ENCODE measurements at regions not wholly inside any gene's neighbourhood (a gene's known extent, or its start where the extent isn't known, plus 50 kb on each side); places are given as distances from the start of the nearest gene placed in this dataset.

- peaks cover 11% of the 10 kb centered on the region for H3K4me1 ChIP-seq
- TF ChIP-seq CTCF (IDR thresholded peaks at IDR 0.05) (no peak), POLR2A (IDR thresholded peaks at IDR 0.05) (no peak)
- H3K9me3 ChIP-seq: no peaks in the 10 kb centered on the region
- H3K4me3 ChIP-seq: no peak overlapping the region
- intact Hi-C loops (cut with DNase I): no loop called here
- DNase-seq (peak; percentile 17 to 46 (median 33)), ATAC-seq (no peak)
- 9 to 15% methylated on average over 4 of the region's 4 CpGs for WGBS, 2 donors
- H3K27me3 ChIP-seq: no peaks in the 10 kb centered on the region
- H3K36me3 ChIP-seq (replicated peaks in 1 of 2; ENCODE audit: insufficient read depth in 1 of 2, low read depth in 2 of 2): no peaks in the 10 kb centered on the region
- no peak overlapping the region for H3K27ac ChIP-seq
These were observed 524.0 kb upstream of the KIRREL3 start for GRCh38 chr11:127524618-127525017.

GRCh38 chr11:127521413-127521812 lies 520.8 kb upstream of the KIRREL3 start:
- H3K4me3 ChIP-seq: no peak overlapping the region
- H3K27ac ChIP-seq: no peak overlapping the region
- no peaks in the 10 kb centered on the region for H3K9me3 ChIP-seq
- H3K4me1 ChIP-seq: peaks cover 11% of the 10 kb centered on the region
- H3K36me3 ChIP-seq (replicated peaks in 1 of 2; ENCODE audit: insufficient read depth in 1 of 2, low read depth in 2 of 2): no peaks in the 10 kb centered on the region
- DNase-seq (no peak), ATAC-seq (no peak)
- WGBS, 2 donors: 73 to 79% methylated on average over 2 of the region's 2 CpGs
- intact Hi-C loops (cut with DNase I): no loop called here
- TF ChIP-seq POLR2A (IDR thresholded peaks at IDR 0.05): no peak
- no peak for TF ChIP-seq CTCF (IDR thresholded peaks at IDR 0.05)
- H3K27me3 ChIP-seq: no peaks in the 10 kb centered on the region

GRCh38 chr11:127507851-127508250 lies 507.3 kb upstream of the KIRREL3 start:
- WGBS, 2 donors: 67 to 77% methylated on average over 1 of the region's 1 CpG
- Histone ChIP-seq H3K4me3 (no peak overlapping the region), H3K4me1 (no peaks in the 10 kb centered on the region), H3K36me3 (replicated peaks in 1 of 2; ENCODE audit: insufficient read depth in 1 of 2, low read depth in 2 of 2) (no peaks in the 10 kb centered on the region), H3K27ac (no peak overlapping the region), H3K27me3 (no peaks in the 10 kb centered on the region), H3K9me3 (no peaks in the 10 kb centered on the region)
- intact Hi-C loops (cut with DNase I): no loop called here
- no peak for ATAC-seq
- DNase-seq: no peak
- no peak for TF ChIP-seq POLR2A (IDR thresholded peaks at IDR 0.05)

DNA sequence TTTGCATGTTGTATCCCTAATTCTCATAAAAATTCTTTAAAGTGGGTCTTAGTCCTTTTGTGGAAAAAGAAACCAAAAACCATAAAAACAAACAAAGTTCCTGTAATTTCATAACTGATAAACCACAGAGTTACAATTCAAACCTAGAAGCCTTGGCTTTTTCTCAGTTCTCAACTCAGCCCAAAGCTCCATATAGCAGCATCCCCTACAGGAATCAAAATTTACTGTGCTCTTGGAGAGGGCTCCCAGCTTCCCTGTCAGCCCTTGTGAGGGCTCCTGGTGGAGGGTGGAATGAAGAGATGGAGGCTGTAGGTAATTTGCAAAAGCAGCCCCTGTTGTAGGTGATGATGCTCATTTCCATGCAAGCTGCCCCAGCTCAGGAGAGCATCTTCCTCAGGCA lies 506.1 kb upstream of the KIRREL3 start:
- no peaks in the 10 kb centered on the region for H3K9me3 ChIP-seq
- H3K36me3 ChIP-seq (replicated peaks in 1 of 2; ENCODE audit: insufficient read depth in 1 of 2, low read depth in 2 of 2): no peaks in the 10 kb centered on the region
- ATAC-seq: no peak
- no peaks in the 10 kb centered on the region for H3K4me1 ChIP-seq
- DNase-seq: no peak
- H3K27ac ChIP-seq: no peak overlapping the region
- no peaks in the 10 kb centered on the region for H3K27me3 ChIP-seq
- no peak overlapping the region for H3K4me3 ChIP-seq
- intact Hi-C loops (cut with DNase I): no loop called here
- TF ChIP-seq CTCF (IDR thresholded peaks at IDR 0.05): no peak
- no peak for TF ChIP-seq POLR2A (IDR thresholded peaks at IDR 0.05)

DNA sequence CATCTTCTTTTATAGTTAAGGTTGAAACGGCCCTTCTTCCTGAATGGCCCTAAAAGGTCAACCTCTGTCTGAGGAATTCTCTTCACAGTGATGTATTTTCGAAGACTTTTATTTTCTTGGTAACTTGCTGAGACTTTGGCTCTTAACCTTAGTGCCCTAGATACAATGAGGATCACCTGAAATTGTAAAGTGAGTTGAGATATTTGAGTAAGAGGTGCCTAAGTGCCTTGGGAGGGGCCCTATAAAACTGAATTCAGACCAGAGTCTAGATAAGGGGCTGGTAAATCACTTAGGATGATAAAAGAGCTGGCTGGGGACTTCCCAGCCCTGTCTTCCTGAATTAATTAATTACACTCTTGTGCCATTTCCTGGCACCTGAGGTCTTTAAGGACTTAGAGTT lies 505.6 kb upstream of the KIRREL3 start:
- DNase-seq (no peak), ATAC-seq (no peak)
- Histone ChIP-seq H3K4me3 (no peak overlapping the region), H3K36me3 (replicated peaks in 1 of 2; ENCODE audit: insufficient read depth in 1 of 2, low read depth in 2 of 2) (no peaks in the 10 kb centered on the region), H3K4me1 (no peaks in the 10 kb centered on the region), H3K9me3 (no peaks in the 10 kb centered on the region), H3K27ac (no peak overlapping the region), H3K27me3 (no peaks in the 10 kb centered on the region)
- intact Hi-C loops (cut with DNase I): no loop called here
- 51 to 56% methylated on average over 2 of the region's 2 CpGs for WGBS, 2 donors
- TF ChIP-seq POLR2A (IDR thresholded peaks at IDR 0.05): no peak
- no peak for TF ChIP-seq CTCF (IDR thresholded peaks at IDR 0.05)

Measured in body of pancreas (tissue), 4 donors.